ENCODE measurements at regions not wholly inside any gene's neighbourhood (a gene's known extent, or its start where the extent isn't known, plus 50 kb on each side); places are given as distances from the start of the nearest gene placed in this dataset.

- Histone ChIP-seq H2AFZ (ENCODE audit: low read depth, low read length) (no peak overlapping the region), H4K20me1 (ENCODE audit: insufficient read depth) (no peaks in the 10 kb centered on the region)
- TF ChIP-seq MXI1 (conservative IDR thresholded peaks at IDR 0.05; ENCODE audit: poor library complexity, severe bottlenecking) (no peak), POLR2AphosphoS5 (IDR thresholded peaks at IDR 0.05) (no peak), EP300 (conservative IDR thresholded peaks at IDR 0.05; ENCODE audit: poor library complexity, severe bottlenecking) (no peak), EZH2 (IDR thresholded peaks at IDR 0.05; ENCODE audit: borderline replicate concordance, insufficient read depth, low read length, poor library complexity, severe bottlenecking) (no peak), TAF1 (IDR thresholded peaks at IDR 0.05; ENCODE audit: low read depth) (no peak), SMC3 (conservative IDR thresholded peaks at IDR 0.05; ENCODE audit: poor library complexity) (no peak), RAD21 (conservative IDR thresholded peaks at IDR 0.05) (no peak)
These were observed 1102.6 kb upstream of the EPHA6 start for GRCh38 chr3:95711789-95712188.

DNA sequence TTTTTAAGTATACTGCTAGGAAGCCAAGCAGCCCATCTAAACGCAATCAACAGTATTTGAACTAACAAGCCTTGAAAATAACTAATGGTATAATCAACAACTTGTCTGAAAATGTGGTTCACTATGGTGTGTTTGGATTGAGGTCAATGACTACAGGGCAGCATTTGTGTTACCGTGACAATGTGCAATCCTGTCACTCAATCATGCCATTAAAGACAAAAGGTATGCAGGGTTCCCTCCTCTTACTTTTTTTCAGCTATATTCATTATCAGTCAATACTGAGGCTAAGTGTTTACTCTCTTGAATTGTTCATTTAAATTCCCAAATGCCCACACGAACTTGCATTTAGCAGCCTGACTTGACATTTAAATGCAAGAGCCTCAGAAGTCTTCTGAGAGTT, 1099.3 kb upstream of the EPHA6 start:
- no peak overlapping the region for H3K4me3 ChIP-seq (ENCODE audit: low read length)
- peaks cover 3% of the 10 kb centered on the region for H3F3A ChIP-seq (ENCODE audit: insufficient read depth, low read length, poor library complexity, severe bottlenecking)
- no peaks in the 10 kb centered on the region for H3K27me3 ChIP-seq (ENCODE audit: insufficient read depth, low read depth, low read length)
- no peak overlapping the region for H3K4me2 ChIP-seq (ENCODE audit: low read length)
- no peak overlapping the region for H3K27ac ChIP-seq (ENCODE audit: low read length)
- no peak for TF ChIP-seq POLR2AphosphoS5 (IDR thresholded peaks at IDR 0.05)
- no peak for TF ChIP-seq EP300 (conservative IDR thresholded peaks at IDR 0.05; ENCODE audit: poor library complexity, severe bottlenecking)
- no peak for TF ChIP-seq EZH2 (IDR thresholded peaks at IDR 0.05; ENCODE audit: borderline replicate concordance, insufficient read depth, low read length, poor library complexity, severe bottlenecking)
- no peak for TF ChIP-seq SMC3 (conservative IDR thresholded peaks at IDR 0.05; ENCODE audit: poor library complexity)
- TF ChIP-seq, protein P1, sequence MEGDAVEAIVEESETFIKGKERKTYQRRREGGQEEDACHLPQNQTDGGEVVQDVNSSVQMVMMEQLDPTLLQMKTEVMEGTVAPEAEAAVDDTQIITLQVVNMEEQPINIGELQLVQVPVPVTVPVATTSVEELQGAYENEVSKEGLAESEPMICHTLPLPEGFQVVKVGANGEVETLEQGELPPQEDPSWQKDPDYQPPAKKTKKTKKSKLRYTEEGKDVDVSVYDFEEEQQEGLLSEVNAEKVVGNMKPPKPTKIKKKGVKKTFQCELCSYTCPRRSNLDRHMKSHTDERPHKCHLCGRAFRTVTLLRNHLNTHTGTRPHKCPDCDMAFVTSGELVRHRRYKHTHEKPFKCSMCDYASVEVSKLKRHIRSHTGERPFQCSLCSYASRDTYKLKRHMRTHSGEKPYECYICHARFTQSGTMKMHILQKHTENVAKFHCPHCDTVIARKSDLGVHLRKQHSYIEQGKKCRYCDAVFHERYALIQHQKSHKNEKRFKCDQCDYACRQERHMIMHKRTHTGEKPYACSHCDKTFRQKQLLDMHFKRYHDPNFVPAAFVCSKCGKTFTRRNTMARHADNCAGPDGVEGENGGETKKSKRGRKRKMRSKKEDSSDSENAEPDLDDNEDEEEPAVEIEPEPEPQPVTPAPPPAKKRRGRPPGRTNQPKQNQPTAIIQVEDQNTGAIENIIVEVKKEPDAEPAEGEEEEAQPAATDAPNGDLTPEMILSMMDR (IDR thresholded peaks at IDR 0.05; ENCODE audit: poor library complexity, severe bottlenecking) = no peak
- TF ChIP-seq, protein P2, sequence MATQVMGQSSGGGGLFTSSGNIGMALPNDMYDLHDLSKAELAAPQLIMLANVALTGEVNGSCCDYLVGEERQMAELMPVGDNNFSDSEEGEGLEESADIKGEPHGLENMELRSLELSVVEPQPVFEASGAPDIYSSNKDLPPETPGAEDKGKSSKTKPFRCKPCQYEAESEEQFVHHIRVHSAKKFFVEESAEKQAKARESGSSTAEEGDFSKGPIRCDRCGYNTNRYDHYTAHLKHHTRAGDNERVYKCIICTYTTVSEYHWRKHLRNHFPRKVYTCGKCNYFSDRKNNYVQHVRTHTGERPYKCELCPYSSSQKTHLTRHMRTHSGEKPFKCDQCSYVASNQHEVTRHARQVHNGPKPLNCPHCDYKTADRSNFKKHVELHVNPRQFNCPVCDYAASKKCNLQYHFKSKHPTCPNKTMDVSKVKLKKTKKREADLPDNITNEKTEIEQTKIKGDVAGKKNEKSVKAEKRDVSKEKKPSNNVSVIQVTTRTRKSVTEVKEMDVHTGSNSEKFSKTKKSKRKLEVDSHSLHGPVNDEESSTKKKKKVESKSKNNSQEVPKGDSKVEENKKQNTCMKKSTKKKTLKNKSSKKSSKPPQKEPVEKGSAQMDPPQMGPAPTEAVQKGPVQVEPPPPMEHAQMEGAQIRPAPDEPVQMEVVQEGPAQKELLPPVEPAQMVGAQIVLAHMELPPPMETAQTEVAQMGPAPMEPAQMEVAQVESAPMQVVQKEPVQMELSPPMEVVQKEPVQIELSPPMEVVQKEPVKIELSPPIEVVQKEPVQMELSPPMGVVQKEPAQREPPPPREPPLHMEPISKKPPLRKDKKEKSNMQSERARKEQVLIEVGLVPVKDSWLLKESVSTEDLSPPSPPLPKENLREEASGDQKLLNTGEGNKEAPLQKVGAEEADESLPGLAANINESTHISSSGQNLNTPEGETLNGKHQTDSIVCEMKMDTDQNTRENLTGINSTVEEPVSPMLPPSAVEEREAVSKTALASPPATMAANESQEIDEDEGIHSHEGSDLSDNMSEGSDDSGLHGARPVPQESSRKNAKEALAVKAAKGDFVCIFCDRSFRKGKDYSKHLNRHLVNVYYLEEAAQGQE (IDR thresholded peaks at IDR 0.05; ENCODE audit: borderline replicate concordance) = no peak
- no peak for TF ChIP-seq MXI1 (conservative IDR thresholded peaks at IDR 0.05; ENCODE audit: poor library complexity, severe bottlenecking)
- no peak for TF ChIP-seq TAF1 (IDR thresholded peaks at IDR 0.05; ENCODE audit: low read depth)
- TF ChIP-seq RAD21 (conservative IDR thresholded peaks at IDR 0.05) = no peak
- no peaks in the 10 kb centered on the region for H4K20me1 ChIP-seq (ENCODE audit: insufficient read depth)
- no peaks in the 10 kb centered on the region for H3K36me3 ChIP-seq (ENCODE audit: insufficient read depth, low read length)
- H3K9ac ChIP-seq (ENCODE audit: low read length) = no peak overlapping the region
- no peaks in the 10 kb centered on the region for H3K79me2 ChIP-seq (replicated peaks; ENCODE audit: insufficient read depth, low read length)
- H3K9me2 ChIP-seq (ENCODE audit: insufficient read depth, low read length) = no peaks in the 10 kb centered on the region
- no peaks in the 10 kb centered on the region for H3K9me3 ChIP-seq (ENCODE audit: low read length)
- no peak overlapping the region for H2AFZ ChIP-seq (ENCODE audit: low read depth, low read length)

More at GRCh38 chr3:95711789-95712188, 1102.6 kb upstream of the EPHA6 start:
- Histone ChIP-seq H3K4me2 (ENCODE audit: low read length) (no peak overlapping the region), H3K36me3 (ENCODE audit: insufficient read depth, low read length) (no peaks in the 10 kb centered on the region), H3F3A (ENCODE audit: insufficient read depth, low read length, poor library complexity, severe bottlenecking) (peaks cover 3% of the 10 kb centered on the region), H3K9ac (ENCODE audit: low read length) (no peak overlapping the region), H3K9me3 (ENCODE audit: low read length) (no peaks in the 10 kb centered on the region), H3K79me2 (replicated peaks; ENCODE audit: insufficient read depth, low read length) (no peaks in the 10 kb centered on the region), H3K4me3 (ENCODE audit: low read length) (no peak overlapping the region), H3K27ac (ENCODE audit: low read length) (no peak overlapping the region), H3K9me2 (ENCODE audit: insufficient read depth, low read length) (no peaks in the 10 kb centered on the region), H3K27me3 (ENCODE audit: insufficient read depth, low read depth, low read length) (no peaks in the 10 kb centered on the region)
